ENCODE measurements at regions not wholly inside any gene's neighbourhood (a gene's known extent, or its start where the extent isn't known, plus 50 kb on each side); places are given as distances from the start of the nearest gene placed in this dataset.

- DNase-seq (ENCODE audit: low read depth): peak; percentile 62
- H3K4me3 ChIP-seq (ENCODE audit: low read depth, low read length): no peak overlapping the region
- TF ChIP-seq POLR2A (IDR thresholded peaks at IDR 0.05; ENCODE audit: extremely low read depth, insufficient read length) (no peak), CTCF (IDR thresholded peaks at IDR 0.05; ENCODE audit: low read depth, low read length) (no peak)
Measured at GRCh38 chr11:109731451-109731850, 309.5 kb downstream of the C11orf87 start.

GRCh38 chr11:109733245-109733644, 311.3 kb downstream of the C11orf87 start:
- no peak overlapping the region for H3K4me3 ChIP-seq (ENCODE audit: low read depth, low read length)
- DNase-seq (ENCODE audit: low read depth): no peak
- TF ChIP-seq POLR2A (IDR thresholded peaks at IDR 0.05; ENCODE audit: extremely low read depth, insufficient read length) (no peak), CTCF (IDR thresholded peaks at IDR 0.05; ENCODE audit: low read depth, low read length) (no peak), MAX (IDR thresholded peaks at IDR 0.05; ENCODE audit: low read depth, low read length) (no peak), MYC (IDR thresholded peaks at IDR 0.05; ENCODE audit: low read depth, low read length) (no peak)

DNA sequence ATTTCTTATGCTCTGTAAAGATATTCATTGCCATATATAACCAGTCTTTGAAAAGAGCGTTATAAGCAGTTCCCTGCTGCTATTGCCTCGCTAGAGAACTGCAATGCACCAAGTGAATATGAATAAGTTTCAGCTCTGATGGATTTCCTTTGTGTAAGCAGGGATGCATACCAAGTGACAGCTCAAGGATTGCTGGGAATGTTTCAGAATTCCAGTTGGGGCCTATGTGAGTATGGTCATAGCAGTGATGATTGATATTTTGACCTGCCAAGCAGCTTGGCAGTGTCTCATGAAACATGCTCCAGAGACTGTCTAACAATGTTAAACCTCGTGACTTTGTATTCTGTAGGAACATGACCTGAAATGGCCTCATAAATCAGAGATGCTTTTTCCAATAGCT, 312.6 kb downstream of the C11orf87 start:
- H3K4me3 ChIP-seq (ENCODE audit: low read depth, low read length): no peak overlapping the region
- DNase-seq (ENCODE audit: low read depth): no peak
- TF ChIP-seq MAX (IDR thresholded peaks at IDR 0.05; ENCODE audit: low read depth, low read length): no peak
- no peak for TF ChIP-seq MYC (IDR thresholded peaks at IDR 0.05; ENCODE audit: low read depth, low read length)
- TF ChIP-seq POLR2A (IDR thresholded peaks at IDR 0.05; ENCODE audit: extremely low read depth, insufficient read length): no peak
- no peak for TF ChIP-seq CTCF (IDR thresholded peaks at IDR 0.05; ENCODE audit: low read depth, low read length)

GRCh38 chr11:109735128-109735527, 313.1 kb downstream of the C11orf87 start:
- TF ChIP-seq CTCF (IDR thresholded peaks at IDR 0.05; ENCODE audit: low read depth, low read length) (no peak), POLR2A (IDR thresholded peaks at IDR 0.05; ENCODE audit: extremely low read depth, insufficient read length) (no peak)
- no peak for DNase-seq (ENCODE audit: low read depth)

DNA sequence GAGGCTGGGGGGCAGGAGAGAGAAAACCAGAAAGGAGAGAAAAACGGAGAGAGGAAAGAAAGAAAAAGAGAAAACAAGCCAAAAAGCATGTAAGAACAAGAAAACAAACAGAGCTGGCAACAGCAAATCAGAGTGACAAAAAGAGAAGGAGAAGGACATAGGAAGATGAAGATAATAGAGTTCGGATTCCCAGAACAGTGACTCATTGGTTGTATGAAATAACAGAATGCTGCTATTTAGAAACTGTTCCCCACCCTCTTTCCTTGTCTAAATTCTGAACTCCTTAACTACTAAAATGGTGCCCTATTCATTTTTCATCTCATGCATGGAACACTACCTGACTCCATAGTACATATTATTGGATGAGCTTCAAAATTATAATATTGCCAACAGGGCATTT, 317.4 kb downstream of the C11orf87 start:
- no peak for DNase-seq (ENCODE audit: low read depth)
- TF ChIP-seq CTCF (IDR thresholded peaks at IDR 0.05; ENCODE audit: low read depth, low read length) (no peak), POLR2A (IDR thresholded peaks at IDR 0.05; ENCODE audit: extremely low read depth, insufficient read length) (no peak), MYC (IDR thresholded peaks at IDR 0.05; ENCODE audit: low read depth, low read length) (no peak), MAX (IDR thresholded peaks at IDR 0.05; ENCODE audit: low read depth, low read length) (no peak)

More at GRCh38 chr11:109735128-109735527, 313.1 kb downstream of the C11orf87 start:
- no peak overlapping the region for H3K4me3 ChIP-seq (ENCODE audit: low read depth, low read length)

DNA sequence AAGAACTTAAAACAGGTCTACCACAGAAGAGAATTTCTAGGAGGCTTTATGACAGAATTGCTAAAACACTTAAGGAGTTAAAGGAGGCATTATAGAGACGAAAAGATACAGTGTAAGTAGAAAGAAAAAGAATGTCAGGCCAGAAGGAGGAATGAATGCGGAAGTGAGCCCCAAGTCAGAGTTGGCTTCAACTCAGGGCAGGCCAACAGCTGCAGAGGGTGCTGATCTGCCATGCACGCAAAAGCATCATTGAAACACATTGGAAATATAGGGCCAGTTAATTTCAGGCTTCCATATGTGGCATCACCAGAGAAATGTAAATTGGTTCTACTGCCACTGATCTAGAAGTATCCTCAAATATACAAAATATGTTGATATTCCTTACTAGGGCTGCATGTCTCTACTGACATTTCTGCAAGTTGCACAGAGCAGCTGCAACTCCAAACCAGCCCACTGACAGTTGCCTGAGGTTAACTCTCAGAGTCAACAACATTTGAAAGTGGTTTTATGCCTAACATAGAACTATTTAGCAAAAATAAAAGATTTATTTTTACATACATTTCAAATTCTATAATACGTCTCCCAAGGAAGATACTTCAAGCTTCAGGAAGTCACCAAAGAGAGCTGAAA, 324.1 kb downstream of the C11orf87 start:
- H3K4me3 ChIP-seq (ENCODE audit: low read depth, low read length): no peak overlapping the region
- no peak for DNase-seq (ENCODE audit: low read depth)
- TF ChIP-seq MAX (IDR thresholded peaks at IDR 0.05; ENCODE audit: low read depth, low read length): no peak
- TF ChIP-seq CTCF (IDR thresholded peaks at IDR 0.05; ENCODE audit: low read depth, low read length): no peak

More for the DNA sequence above, 317.4 kb downstream of the C11orf87 start:
- H3K4me3 ChIP-seq (ENCODE audit: low read depth, low read length): no peak overlapping the region
